ENCODE measurements at regions not wholly inside any gene's neighbourhood (a gene's known extent, or its start where the extent isn't known, plus 50 kb on each side); places are given as distances from the start of the nearest gene placed in this dataset.

GRCh38 chr2:122145856-122146255 lies 390.4 kb downstream of the TSN start:
- DNase-seq (ENCODE audit: low read depth in 1 of 2, low spot score in 2 of 2) (no peak), FAIRE-seq (no peak)
- Histone ChIP-seq H3K4ac (replicated peaks; ENCODE audit: insufficient read length, low read depth, low read length) (no peak overlapping the region), H3K27ac (ENCODE audit: low read depth, low read length) (no peak overlapping the region), H2AK5ac (ENCODE audit: low read depth, low read length) (no peak overlapping the region), H3K14ac (ENCODE audit: insufficient read length) (no peak overlapping the region), H3K4me3 (ENCODE audit: extremely low read depth in 1 of 4, insufficient read depth in 2 of 4, low read depth in 3 of 4, low read length in 4 of 4) (no peak overlapping the region), H4K8ac (ENCODE audit: extremely low read depth, insufficient read depth, low read length) (no peak overlapping the region), H2BK12ac (ENCODE audit: low read depth, low read length) (no peak overlapping the region), H3K79me2 (ENCODE audit: control insufficient read depth in 1 of 2, insufficient read depth in 2 of 2, low read length in 2 of 2) (no peaks in the 10 kb centered on the region), H3K4me2 (ENCODE audit: insufficient read depth in 1 of 2, low read depth in 2 of 2, low read length in 2 of 2) (no peak overlapping the region), H3K56ac (replicated peaks; ENCODE audit: insufficient read length, low read depth, low read length) (no peak overlapping the region), H4K91ac (replicated peaks; ENCODE audit: insufficient read length, low read length) (no peak overlapping the region), H3K27me3 (replicated peaks in 1 of 4; ENCODE audit: control insufficient read depth in 3 of 4, extremely low read depth in 1 of 4, insufficient read depth in 3 of 4, low read length in 3 of 4) (no peaks in the 10 kb centered on the region), H2BK15ac (ENCODE audit: low read length) (no peak overlapping the region), H3K9ac (replicated peaks in 1 of 4; ENCODE audit: extremely low read depth in 1 of 4, low read depth in 3 of 4, low read length in 3 of 4) (no peak overlapping the region), H2BK20ac (ENCODE audit: low read length) (no peak overlapping the region), H2BK120ac (replicated peaks; ENCODE audit: low read depth, low read length) (no peak overlapping the region), H3K9me3 (ENCODE audit: insufficient read depth in 2 of 2, low read depth in 1 of 2, low read length in 1 of 2) (no peaks in the 10 kb centered on the region), H4K5ac (ENCODE audit: insufficient read length, low read depth, low read length) (no peak overlapping the region), H3K18ac (ENCODE audit: extremely low read depth, low read length) (no peak overlapping the region), H3K79me1 (ENCODE audit: low read depth, low read length) (no peaks in the 10 kb centered on the region), H3K23me2 (ENCODE audit: low read depth, low read length) (no peaks in the 10 kb centered on the region), H4K20me1 (replicated peaks in 1 of 2; ENCODE audit: control insufficient read depth in 1 of 2, insufficient read depth in 2 of 2, low read length in 2 of 2) (no peaks in the 10 kb centered on the region), H3K4me1 (replicated peaks in 1 of 4; ENCODE audit: control insufficient read depth in 3 of 4, insufficient read depth in 4 of 4, low read length in 3 of 4) (no peaks in the 10 kb centered on the region), H3K23ac (ENCODE audit: insufficient read length) (no peak overlapping the region), H2AFZ (ENCODE audit: low read length) (no peak overlapping the region), H2BK5ac (ENCODE audit: low read depth, low read length) (no peak overlapping the region), H3K36me3 (ENCODE audit: control insufficient read depth in 2 of 4, insufficient read depth in 4 of 4, low read length in 3 of 4) (no peaks in the 10 kb centered on the region)
- POLR2A ChIA-PET (ENCODE audit: partially characterized antibody), result no interaction called here
- 88% methylated on average over 3 of the region's 3 CpGs; no CpG with 5 or more reads in 1 of the 2 experiments for WGBS, 2 experiments (ENCODE audit: extremely low coverage in 1 of 2, insufficient coverage in 1 of 2, insufficient read length in 1 of 2, insufficient replicate concordance in 2 of 2, low coverage in 1 of 2, low lambda C conversion rate in 2 of 2, missing lambda C conversion rate in 1 of 2)
- no peak for TF ChIP-seq SP1 (IDR thresholded peaks at IDR 0.05; ENCODE audit: low read depth, low read length)
- TF ChIP-seq SIN3A (conservative IDR thresholded peaks at IDR 0.05 in 1 of 2, IDR thresholded peaks at IDR 0.05 in 1 of 2; ENCODE audit: low read depth in 1 of 2, low read length in 2 of 2), result no peak
- TF ChIP-seq SP4 (IDR thresholded peaks at IDR 0.05; ENCODE audit: low read length), result no peak
- no peak for TF ChIP-seq CREB1 (IDR thresholded peaks at IDR 0.05)
- no peak for TF ChIP-seq EZH2 (IDR thresholded peaks at IDR 0.05; ENCODE audit: low read depth, low read length, severe bottlenecking)
- no peak for TF ChIP-seq CHD2 (IDR thresholded peaks at IDR 0.05; ENCODE audit: low read length)
- TF ChIP-seq SAP30 (IDR thresholded peaks at IDR 0.05; ENCODE audit: insufficient read depth, insufficient replicate concordance, low read length), result no peak
- no peak for TF ChIP-seq POLR2A (IDR thresholded peaks at IDR 0.05; ENCODE audit: control extremely low read depth in 1 of 2, low read depth in 2 of 2, low read length in 2 of 2)
- no peak for TF ChIP-seq JUND (IDR thresholded peaks at IDR 0.05; ENCODE audit: low read length)
- CTCF ChIA-PET (ENCODE audit: partially characterized antibody), result interaction anchor here (0.5 to 1.3 kb wide), 4 partner anchors 10 to 95 kb away, joined by 3 to 4 read pairs (median 4); no protein-coding TSS in a partner anchor
